Smooth muscle cell (in vitro differentiated cells): ENCODE measurements at regions not wholly inside any gene's neighbourhood (a gene's known extent, or its start where the extent isn't known, plus 50 kb on each side); places are given as distances from the start of the nearest gene placed in this dataset.
"Not testable (repeated sequence)": the region's sequence is repeated elsewhere in the genome, so short reads cannot be mapped to it uniquely, and the experiment has no call there.

Source experiments
- DNase-seq: peaks from one replicate; lab custom pipeline; 2025; ENCODE audit not compliant: unreplicated experiment; lab: John Stamatoyannopoulos, UW
- H2AFZ ChIP-seq: fragments of 200-600 bp; sonication (generic); 2 replicates; pipeline ENCODE4 v1.6.0; 2016; ENCODE audit warnings: antibody characterized with exemption, low read depth, mild to moderate bottlenecking
- H3F3A ChIP-seq: fragments of 200-600 bp; sonication (generic); 2 replicates; pipeline ENCODE4 v1.6.0; 2017; ENCODE audit warnings: antibody characterized with exemption, low read depth
- H3K27ac ChIP-seq: fragments of 200-600 bp; sonication (generic); 2 replicates; pipeline ENCODE4 v1.5.1; 2016; ENCODE audit warnings: low read depth, mild to moderate bottlenecking
- H3K27me3 ChIP-seq: fragments of 200-600 bp; sonication (generic); 2 replicates; pipeline ENCODE4 v1.6.1; 2016; ENCODE audit warnings: low read depth, mild to moderate bottlenecking
- H3K36me3 ChIP-seq: fragments of 200-600 bp; sonication (generic); 2 replicates; pipeline ENCODE4 v1.5.1; 2016; ENCODE audit warnings: low read depth
- H3K4me1 ChIP-seq: fragments of 200-600 bp; sonication (generic); 2 replicates; pipeline ENCODE4 v1.5.1; 2016; ENCODE audit warnings: low read depth
- H3K4me2 ChIP-seq: fragments of 200-600 bp; sonication (generic); 2 replicates; pipeline ENCODE4 v1.6.0; 2016; ENCODE audit warnings: mild to moderate bottlenecking
- H3K4me3 ChIP-seq: fragments of 200-600 bp; sonication (generic); 2 replicates; pipeline ENCODE4 v1.5.1; 2016; ENCODE audit warnings: mild to moderate bottlenecking
- H3K79me2 ChIP-seq: fragments of 200-600 bp; sonication (generic); 2 replicates; pipeline ENCODE4 v1.6.0; 2016; ENCODE audit warnings: low read depth, mild to moderate bottlenecking
- H3K9ac ChIP-seq: fragments of 200-600 bp; sonication (generic); 2 replicates; pipeline ENCODE4 v1.6.0; 2016; ENCODE audit warnings: low read depth
- H3K9me3 ChIP-seq: fragments of 200-600 bp; sonication (generic); replicated peaks from 2 replicates; pipeline ENCODE4 v1.5.1; 2016; ENCODE audit warnings: low read depth
- H4K20me1 ChIP-seq: fragments of 200-600 bp; sonication (generic); 2 replicates; pipeline ENCODE4 v1.6.0; 2016; ENCODE audit warnings: low read depth
- CTCF ChIP-seq: fragments of 200-600 bp; sonication (generic); IDR thresholded peaks from 2 replicates; pipeline ENCODE4 v1.5.1; 2017; ENCODE audit warnings: borderline replicate concordance, mild to moderate bottlenecking, antibody characterized with exemption; ENCODE audit not compliant: insufficient read depth, poor library complexity, severe bottlenecking
- WGBS: methylation state at CpG from one replicate; pipeline ENCODE4 v1.1.7; 2016; ENCODE audit warnings: low lambda C conversion rate; 5-methylcytosine and 5-hydroxymethylcytosine counted together

DNA sequence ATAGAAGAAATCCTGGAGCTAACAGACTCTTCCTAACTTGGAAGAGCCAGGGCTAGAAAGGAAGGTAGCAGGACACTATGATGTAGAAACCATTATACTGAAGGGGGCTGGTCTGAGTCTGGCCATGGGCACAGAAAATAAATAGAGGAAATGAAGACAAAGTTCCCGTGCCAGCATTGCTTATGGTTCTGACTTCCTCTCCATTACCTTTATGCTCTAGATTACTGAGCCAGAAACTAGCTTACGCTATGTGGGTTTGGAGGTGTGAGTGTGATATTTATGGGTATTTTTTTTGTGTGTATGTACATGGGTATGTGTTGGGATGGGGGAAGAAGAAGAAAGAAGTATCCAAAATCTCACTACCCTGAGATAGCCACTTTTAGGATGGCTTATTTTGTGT is 148.3 kb downstream of the GLUD2 start:
- Histone ChIP-seq H4K20me1 (no peaks in the 10 kb centered on the region), H3K9me3 (no peaks in the 10 kb centered on the region), H3K27ac (no peak overlapping the region), H3K36me3 (no peaks in the 10 kb centered on the region), H2AFZ (no peak overlapping the region), H3K27me3 (no peaks in the 10 kb centered on the region), H3K79me2 (no peaks in the 10 kb centered on the region), H3K4me3 (no peak overlapping the region), H3K9ac (no peak overlapping the region), H3K4me1 (no peaks in the 10 kb centered on the region), H3K4me2 (no peak overlapping the region), H3F3A (no peaks in the 10 kb centered on the region)
- no peak for TF ChIP-seq CTCF
- DNase-seq: no peak
- WGBS: 96% methylated on average over 2 of the region's 2 CpGs

- H3K27ac ChIP-seq, H3K9me3 ChIP-seq, H3F3A ChIP-seq, H3K27me3 ChIP-seq, H3K4me3 ChIP-seq, H2AFZ ChIP-seq, H3K4me2 ChIP-seq, H4K20me1 ChIP-seq, H3K36me3 ChIP-seq, DNase-seq, H3K9ac ChIP-seq, H3K4me1 ChIP-seq, H3K79me2 ChIP-seq: not testable (repeated sequence)
- WGBS: 92% methylated on average over 11 of the region's 11 CpGs
These were observed 149.5 kb downstream of the GLUD2 start for GRCh38 chrX:121196872-121197444.

- no peaks in the 10 kb centered on the region for H3K27me3 ChIP-seq
- H3K27ac ChIP-seq: no peak overlapping the region
- H3K4me3 ChIP-seq: no peak overlapping the region
- TF ChIP-seq CTCF: no peak
- no peak for DNase-seq
- no peak overlapping the region for H3K9ac ChIP-seq
- H4K20me1 ChIP-seq: no peaks in the 10 kb centered on the region
- H3K4me1 ChIP-seq: no peaks in the 10 kb centered on the region
- WGBS: 84% methylated on average over 2 of the region's 2 CpGs
- H3K79me2 ChIP-seq: no peaks in the 10 kb centered on the region
- no peaks in the 10 kb centered on the region for H3F3A ChIP-seq
- no peaks in the 10 kb centered on the region for H3K9me3 ChIP-seq
- no peak overlapping the region for H2AFZ ChIP-seq
- no peaks in the 10 kb centered on the region for H3K36me3 ChIP-seq
- H3K4me2 ChIP-seq: no peak overlapping the region
These were observed 161.2 kb downstream of the GLUD2 start for GRCh38 chrX:121208563-121208962.

DNA sequence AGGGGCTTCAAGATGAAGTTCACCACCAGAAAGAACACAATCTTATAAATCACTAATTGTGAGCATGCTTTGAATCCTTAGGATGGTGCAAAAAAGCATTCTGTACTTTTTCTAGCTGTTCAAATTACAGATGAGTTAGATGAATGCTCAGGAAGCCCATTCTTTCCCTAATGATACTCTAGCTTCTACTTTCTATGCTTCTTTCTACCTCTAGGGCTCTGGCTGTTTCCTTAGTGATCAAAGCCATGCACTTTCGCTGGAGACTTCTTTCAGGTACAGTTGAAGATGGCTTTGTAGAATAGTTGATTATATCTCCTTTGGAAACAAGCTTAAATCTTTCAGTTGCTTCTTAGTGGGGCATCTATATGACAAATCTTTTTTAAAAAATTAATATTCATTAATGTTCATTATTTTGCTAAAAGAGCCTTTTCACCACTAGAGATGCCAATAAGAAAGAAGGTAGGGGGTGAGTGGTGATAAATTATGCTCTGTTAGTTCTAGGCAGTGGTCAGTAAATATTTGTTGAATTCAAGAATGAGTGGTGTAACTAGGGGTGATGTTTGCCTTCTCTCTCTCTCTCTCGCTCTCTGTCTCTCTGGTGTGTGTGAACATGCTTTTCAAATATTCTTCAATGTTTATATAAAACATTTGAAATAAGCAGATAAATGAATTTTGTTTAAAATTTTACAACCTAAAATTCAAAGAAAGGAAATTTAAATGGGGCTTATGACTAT is 169.4 kb downstream of the GLUD2 start:
- 79% methylated on average over 2 of the region's 2 CpGs for WGBS
- TF ChIP-seq CTCF: no peak

More for the DNA sequence above, 169.4 kb downstream of the GLUD2 start:
- no peaks in the 10 kb centered on the region for H3K79me2 ChIP-seq
- no peak overlapping the region for H3K4me3 ChIP-seq
- no peak overlapping the region for H3K27ac ChIP-seq
- H3K9ac ChIP-seq: no peak overlapping the region
- H3K4me1 ChIP-seq: no peaks in the 10 kb centered on the region
- no peaks in the 10 kb centered on the region for H4K20me1 ChIP-seq
- DNase-seq: no peak
- H2AFZ ChIP-seq: no peak overlapping the region
- no peak overlapping the region for H3K4me2 ChIP-seq
- no peaks in the 10 kb centered on the region for H3F3A ChIP-seq
- no peaks in the 10 kb centered on the region for H3K27me3 ChIP-seq
- no peaks in the 10 kb centered on the region for H3K36me3 ChIP-seq
- no peaks in the 10 kb centered on the region for H3K9me3 ChIP-seq
